Right lobe of liver (tissue), 4 donors: ENCODE measurements at regions not wholly inside any gene's neighbourhood (a gene's known extent, or its start where the extent isn't known, plus 50 kb on each side); places are given as distances from the start of the nearest gene placed in this dataset.

Experiments
- CTCF ChIP-seq, 4 donors: fragments of 200-600 bp in 3 of 4; fragments of 450-650 bp in 1 of 4; IDR thresholded peaks; one replicate each; pipeline versions ENCODE4 v1.5.1 to v1.8.0; 2016 to 2022; ENCODE audit warnings: antibody characterized with exemption in 4 of 4, mild to moderate bottlenecking in 2 of 4
- POLR2A ChIP-seq: fragments of 450-650 bp; IDR thresholded peaks from one replicate; pipeline ENCODE4 v1.6.1; 2017; ENCODE audit warnings: antibody characterized with exemption, mild to moderate bottlenecking
- donor health status: DM: no; HTN: no; CAD: no.
- donor health status: DM: no; HTN: no; CAD: no.
- donor health status: DM: no; HTN: yes; CAD: no.

DNA sequence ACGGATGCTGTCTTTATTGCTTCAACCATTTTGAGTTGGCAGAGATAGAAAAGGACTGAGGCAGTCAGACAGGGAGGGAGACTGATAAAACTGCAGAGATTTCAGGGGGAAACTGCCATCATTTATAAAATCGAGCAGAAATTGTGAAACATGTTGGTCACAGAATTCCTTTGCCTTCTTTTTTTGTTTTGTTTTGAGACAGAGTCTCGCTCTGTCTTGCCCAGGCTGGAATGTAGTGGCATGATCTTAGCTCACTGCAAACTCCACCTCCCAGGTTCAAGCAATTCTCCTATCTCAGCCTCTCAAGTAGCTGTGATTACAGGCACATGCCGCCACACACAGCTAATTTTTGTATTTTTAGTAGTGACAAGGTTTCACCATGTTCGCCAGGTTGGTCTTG lies 273.7 kb upstream of the USP9Y start:
- TF ChIP-seq CTCF (IDR thresholded peaks at IDR 0.05) (no peak), POLR2A (no peak)
